GM23248 (cell line): ENCODE measurements at regions not wholly inside any gene's neighbourhood (a gene's known extent, or its start where the extent isn't known, plus 50 kb on each side); places are given as distances from the start of the nearest gene placed in this dataset.

ENCODE experiments used
- EZH2 ChIP-seq: fragments of 200-600 bp; sonication (generic); IDR thresholded peaks from 2 replicates; pipeline ENCODE4 v1.6.1; 2018; ENCODE audit warnings: antibody characterized with exemption, mild to moderate bottlenecking; ENCODE audit not compliant: insufficient read depth, poor library complexity, severe bottlenecking
- EZH2phosphoT487 ChIP-seq: fragments of 200-600 bp; sonication (generic); IDR thresholded peaks from 2 replicates; pipeline ENCODE4 v1.6.1; 2018; ENCODE audit warnings: antibody characterized with exemption, moderate library complexity, mild to moderate bottlenecking, low read depth; ENCODE audit not compliant: insufficient read depth

GRCh38 chr15:68528626-68529290 is 50.0 kb upstream of the CORO2B start:
- TF ChIP-seq EZH2phosphoT487 (no peak), EZH2 (no peak)
